ENCODE measurements at regions not wholly inside any gene's neighbourhood (a gene's known extent, or its start where the extent isn't known, plus 50 kb on each side); places are given as distances from the start of the nearest gene placed in this dataset.
"Not testable (repeated sequence)": the region's sequence is repeated elsewhere in the genome, so short reads cannot be mapped to it uniquely, and the experiment has no call there.

GRCh38 chr10:90028312-90028711, 326.9 kb downstream of the KIF20B start:
- H3K36me3 ChIP-seq = no peaks in the 10 kb centered on the region
- H3K4me3 ChIP-seq = no peak overlapping the region
- intact Hi-C loops (cut with DNase I) = no loop called here
- no peaks in the 10 kb centered on the region for H3K4me1 ChIP-seq
- H3K9me3 ChIP-seq = peaks cover 0 to 6% (median 1%) of the 10 kb centered on the region in 4 donors
- H3K27me3 ChIP-seq = no peaks in the 10 kb centered on the region
- DNase-seq (ENCODE audit: extremely low spot score) = no peak
- 67% methylated on average over 2 of the region's 2 CpGs for WGBS
- TF ChIP-seq CTCF (IDR thresholded peaks at IDR 0.05) = no peak
- H3K27ac ChIP-seq (replicated peaks in 1 of 4) = no peak overlapping the region

GRCh38 chr10:90031776-90032175, 330.4 kb downstream of the KIF20B start:
- 88% methylated on average over 1 of the region's 1 CpG for WGBS
- DNase-seq (ENCODE audit: extremely low spot score) = no peak
- Histone ChIP-seq H3K27ac (replicated peaks in 1 of 4) (no peak overlapping the region), H3K4me1 (no peaks in the 10 kb centered on the region), H3K27me3 (no peaks in the 10 kb centered on the region), H3K4me3 (no peak overlapping the region), H3K36me3 (no peaks in the 10 kb centered on the region), H3K9me3 (peaks cover 0 to 6% (median 1%) of the 10 kb centered on the region in 4 donors)
- TF ChIP-seq CTCF (IDR thresholded peaks at IDR 0.05) (no peak), EP300 (IDR thresholded peaks at IDR 0.05) (no peak), POLR2A (IDR thresholded peaks at IDR 0.05; ENCODE audit: low read depth) (no peak), POLR2AphosphoS5 (IDR thresholded peaks at IDR 0.05) (no peak)
- intact Hi-C loops (cut with DNase I) = no loop called here

GRCh38 chr10:90032519-90032918, 331.1 kb downstream of the KIF20B start:
- H3K36me3 ChIP-seq = no peaks in the 10 kb centered on the region
- H3K4me3 ChIP-seq = no peak overlapping the region
- TF ChIP-seq EP300 (IDR thresholded peaks at IDR 0.05) = no peak
- TF ChIP-seq POLR2A (IDR thresholded peaks at IDR 0.05; ENCODE audit: low read depth) = no peak
- no peak for TF ChIP-seq CTCF (IDR thresholded peaks at IDR 0.05)
- no peak for TF ChIP-seq POLR2AphosphoS5 (IDR thresholded peaks at IDR 0.05)
- no peaks in the 10 kb centered on the region for H3K4me1 ChIP-seq
- no peaks in the 10 kb centered on the region for H3K27me3 ChIP-seq
- no peak for DNase-seq (ENCODE audit: extremely low spot score)
- H3K27ac ChIP-seq (replicated peaks in 1 of 4) = no peak overlapping the region
- H3K9me3 ChIP-seq = peaks cover 0 to 6% (median 1%) of the 10 kb centered on the region in 4 donors
- intact Hi-C loops (cut with DNase I) = no loop called here

- H3K27me3 ChIP-seq; H3K36me3 ChIP-seq; DNase-seq (ENCODE audit: extremely low spot score); intact Hi-C loops (cut with DNase I); H3K27ac ChIP-seq (replicated peaks in 1 of 4); H3K9me3 ChIP-seq; H3K4me1 ChIP-seq; H3K4me3 ChIP-seq: not testable (repeated sequence)
- 82% methylated on average over 4 of the region's 5 CpGs for WGBS
Observed at GRCh38 chr10:90034862-90035261, 333.5 kb downstream of the KIF20B start.

- H3K4me1 ChIP-seq = no peaks in the 10 kb centered on the region
- 69% methylated on average over 4 of the region's 4 CpGs for WGBS
- intact Hi-C loops (cut with DNase I) = no loop called here
- DNase-seq (ENCODE audit: extremely low spot score) = no peak
- no peaks in the 10 kb centered on the region for H3K27me3 ChIP-seq
- no peaks in the 10 kb centered on the region for H3K36me3 ChIP-seq
- H3K4me3 ChIP-seq = no peak overlapping the region
- no peaks in the 10 kb centered on the region for H3K9me3 ChIP-seq
- no peak overlapping the region for H3K27ac ChIP-seq (replicated peaks in 1 of 4)
- no peak for TF ChIP-seq EP300 (IDR thresholded peaks at IDR 0.05)
- TF ChIP-seq CTCF (IDR thresholded peaks at IDR 0.05) = no peak
- no peak for TF ChIP-seq POLR2A (IDR thresholded peaks at IDR 0.05; ENCODE audit: low read depth)
- TF ChIP-seq POLR2AphosphoS5 (IDR thresholded peaks at IDR 0.05) = no peak
Observed at GRCh38 chr10:90041585-90041984, 340.2 kb downstream of the KIF20B start.

All from esophagus muscularis mucosa (tissue), 4 donors.